ENCODE measurements at regions not wholly inside any gene's neighbourhood (a gene's known extent, or its start where the extent isn't known, plus 50 kb on each side); places are given as distances from the start of the nearest gene placed in this dataset.

- H3K27ac ChIP-seq: peak overlapping the region; percentile 37
These were observed 225.0 kb upstream of the ANKRD55 start for GRCh38 chr5:56457887-56458812.

GRCh38 chr5:56456002-56456401, 222.9 kb upstream of the ANKRD55 start:
- DNase-seq (ENCODE audit: low read depth in 1 of 2, low spot score in 2 of 2): peak in 1 of 2 experiments; percentile 49
- no peak overlapping the region for H3K27ac ChIP-seq
- H3K4me3 ChIP-seq: no peak overlapping the region
- no peaks in the 10 kb centered on the region for H3K27me3 ChIP-seq (replicated peaks)
- H3K4me1 ChIP-seq (replicated peaks): peaks cover 27% of the 10 kb centered on the region
- no peaks in the 10 kb centered on the region for H3K9me3 ChIP-seq (replicated peaks)
- H3K36me3 ChIP-seq: no peaks in the 10 kb centered on the region

More at GRCh38 chr5:56457887-56458812, 225.0 kb upstream of the ANKRD55 start:
- Histone ChIP-seq H3K4me1 (replicated peaks) (peaks cover 27% of the 10 kb centered on the region), H3K27me3 (replicated peaks) (no peaks in the 10 kb centered on the region), H3K9me3 (replicated peaks) (no peaks in the 10 kb centered on the region), H3K4me3 (no peak overlapping the region), H3K36me3 (no peaks in the 10 kb centered on the region)
- DNase-seq (ENCODE audit: low read depth in 1 of 2, low spot score in 2 of 2): peak in 1 of 2 experiments; percentile 37

- Histone ChIP-seq H3K36me3 (no peaks in the 10 kb centered on the region), H3K27ac (no peak overlapping the region), H3K4me1 (replicated peaks) (peaks cover 22% of the 10 kb centered on the region), H3K4me3 (no peak overlapping the region), H3K9me3 (replicated peaks) (no peaks in the 10 kb centered on the region; the same call in 1 of the 2 replicates), H3K27me3 (replicated peaks) (no peaks in the 10 kb centered on the region)
- no peak for DNase-seq (ENCODE audit: low read depth in 1 of 2, low spot score in 2 of 2)
These were observed 222.3 kb upstream of the ANKRD55 start for GRCh38 chr5:56455417-56455816.

DNA sequence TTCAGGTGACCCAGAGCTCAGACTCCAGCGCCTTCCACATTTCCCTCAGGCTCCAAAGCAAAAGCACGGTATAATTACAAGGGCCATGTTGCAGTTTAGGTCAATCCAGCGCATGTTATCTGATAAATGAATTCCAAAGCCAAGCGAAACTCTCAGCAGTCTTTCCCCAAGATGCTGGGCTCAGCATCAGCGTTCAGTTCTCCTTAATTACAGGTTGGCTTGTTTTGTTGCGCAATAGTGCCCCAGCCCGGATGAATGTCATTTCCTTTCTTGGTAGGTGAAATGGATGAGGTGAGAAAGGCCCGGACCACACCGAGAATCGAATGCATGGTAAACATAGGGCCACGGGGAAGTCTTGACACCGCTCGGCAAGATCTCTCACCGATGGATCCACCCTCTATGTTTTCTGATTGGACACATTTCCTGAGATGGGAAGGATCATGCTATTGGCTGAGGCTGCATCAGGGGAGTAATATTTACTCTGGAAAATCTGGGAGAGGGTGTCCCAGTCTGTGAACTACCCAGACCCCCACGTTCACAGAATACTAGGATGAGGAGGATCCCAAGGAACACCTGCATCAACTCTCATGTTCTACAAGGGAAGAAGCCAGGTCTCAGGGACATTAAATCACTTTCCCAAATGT, 221.2 kb upstream of the ANKRD55 start:
- DNase-seq (ENCODE audit: low read depth in 1 of 2, low spot score in 2 of 2): no peak
- H3K4me3 ChIP-seq: no peak overlapping the region
- no peaks in the 10 kb centered on the region for H3K36me3 ChIP-seq
- peaks cover 20% of the 10 kb centered on the region for H3K4me1 ChIP-seq (replicated peaks)
- no peak overlapping the region for H3K27ac ChIP-seq
- no peaks in the 10 kb centered on the region; the same call in 1 of the 2 replicates for H3K9me3 ChIP-seq (replicated peaks)
- H3K27me3 ChIP-seq (replicated peaks): no peaks in the 10 kb centered on the region

- Histone ChIP-seq H3K36me3 (no peaks in the 10 kb centered on the region), H3K27ac (no peak overlapping the region), H3K4me1 (replicated peaks) (peaks cover 6% of the 10 kb centered on the region), H3K4me3 (no peak overlapping the region), H3K27me3 (replicated peaks) (no peaks in the 10 kb centered on the region), H3K9me3 (replicated peaks) (no peaks in the 10 kb centered on the region; the same call in 1 of the 2 replicates)
- DNase-seq (ENCODE audit: low read depth in 1 of 2, low spot score in 2 of 2): no peak
These were observed 218.6 kb upstream of the ANKRD55 start for GRCh38 chr5:56451742-56452141.

- peaks cover under 1% of the 10 kb centered on the region; the same call in 1 of the 2 replicates for H3K4me1 ChIP-seq (replicated peaks)
- H3K27ac ChIP-seq: no peak overlapping the region
- no peaks in the 10 kb centered on the region; the same call in 1 of the 2 replicates for H3K9me3 ChIP-seq (replicated peaks)
- no peaks in the 10 kb centered on the region for H3K36me3 ChIP-seq
- no peak overlapping the region for H3K4me3 ChIP-seq
- H3K27me3 ChIP-seq (replicated peaks): no peaks in the 10 kb centered on the region
- no peak for DNase-seq (ENCODE audit: low read depth in 1 of 2, low spot score in 2 of 2)
These were observed 217.6 kb upstream of the ANKRD55 start for GRCh38 chr5:56450766-56451165.

DNA sequence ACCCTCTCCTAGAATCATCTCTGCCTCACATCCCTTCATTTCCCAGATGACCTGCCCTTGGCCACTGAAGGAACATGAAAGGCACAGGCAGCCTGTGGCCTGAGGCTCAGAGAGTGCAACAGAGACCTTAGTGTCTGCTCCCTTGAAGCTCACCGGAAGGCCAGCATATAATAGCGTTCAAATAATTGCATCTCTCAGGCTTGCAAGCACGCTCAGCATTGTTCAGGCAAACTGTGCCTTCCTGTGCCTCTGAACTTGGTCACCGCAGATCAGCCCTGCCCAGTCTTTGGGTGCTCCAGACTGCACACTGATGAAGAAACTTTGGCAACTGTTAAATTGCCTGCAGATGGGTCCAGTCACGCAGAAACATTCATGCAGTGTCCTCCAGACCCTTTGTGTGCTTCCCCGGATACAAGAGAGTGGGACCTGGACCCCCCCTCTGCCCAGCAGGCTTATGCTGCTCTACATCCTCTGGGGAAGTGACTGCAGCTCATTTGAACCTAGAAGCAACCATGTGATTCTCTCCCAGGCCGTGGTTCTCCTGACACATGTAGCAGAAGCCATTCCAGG, 216.0 kb upstream of the ANKRD55 start:
- DNase-seq (ENCODE audit: low read depth in 1 of 2, low spot score in 2 of 2): no peak
- Histone ChIP-seq H3K27me3 (replicated peaks) (no peaks in the 10 kb centered on the region), H3K4me3 (no peak overlapping the region), H3K27ac (no peak overlapping the region), H3K4me1 (replicated peaks) (no peaks in the 10 kb centered on the region), H3K9me3 (replicated peaks) (no peaks in the 10 kb centered on the region; the same call in 1 of the 2 replicates), H3K36me3 (no peaks in the 10 kb centered on the region)

DNA sequence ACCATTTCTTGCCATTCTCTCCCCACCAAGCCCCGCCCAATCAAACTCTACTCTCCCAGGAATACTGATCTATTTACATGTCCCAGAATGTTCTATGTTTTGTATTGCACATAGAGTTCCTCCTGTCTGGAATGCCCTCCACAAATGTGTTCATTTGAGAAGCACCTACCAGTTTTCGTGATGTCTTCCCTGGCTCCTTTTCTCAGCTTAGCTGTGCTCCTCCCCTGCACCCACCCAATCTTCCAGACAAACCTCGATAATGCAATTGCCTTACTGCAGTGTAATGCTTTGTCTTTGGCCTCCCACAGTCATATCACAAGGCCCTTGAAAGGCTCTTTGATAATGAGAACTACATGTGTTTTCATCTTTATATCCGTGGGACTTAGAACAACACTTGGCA, 214.5 kb upstream of the ANKRD55 start:
- Histone ChIP-seq H3K9me3 (replicated peaks) (no peaks in the 10 kb centered on the region; the same call in 1 of the 2 replicates), H3K4me1 (replicated peaks) (no peaks in the 10 kb centered on the region), H3K4me3 (no peak overlapping the region), H3K36me3 (no peaks in the 10 kb centered on the region), H3K27me3 (replicated peaks) (no peaks in the 10 kb centered on the region), H3K27ac (no peak overlapping the region)
- DNase-seq (ENCODE audit: low read depth in 1 of 2, low spot score in 2 of 2): no peak

DNA sequence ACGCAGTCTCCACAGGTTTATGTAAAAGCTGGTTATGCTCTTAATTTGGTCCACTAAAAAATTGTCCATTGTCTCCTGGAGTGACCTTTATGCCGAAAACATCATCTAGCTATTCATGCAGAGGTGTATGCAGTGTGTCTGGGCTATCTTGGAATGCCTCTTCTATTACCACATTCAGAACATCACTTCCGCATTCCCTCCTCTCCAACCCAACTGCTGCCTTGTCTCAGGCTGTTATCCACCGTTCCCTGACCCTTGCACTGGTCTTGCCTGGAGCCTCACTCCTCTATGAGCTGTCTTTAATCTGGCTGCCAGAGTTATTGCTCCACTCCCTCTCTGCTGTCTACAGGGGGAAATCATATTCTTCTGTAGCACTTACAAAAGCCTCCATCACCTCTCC, 214.1 kb upstream of the ANKRD55 start:
- H3K27ac ChIP-seq: no peak overlapping the region
- no peaks in the 10 kb centered on the region for H3K27me3 ChIP-seq (replicated peaks)
- no peak overlapping the region for H3K4me3 ChIP-seq
- no peak for DNase-seq (ENCODE audit: low read depth in 1 of 2, low spot score in 2 of 2)
- H3K9me3 ChIP-seq (replicated peaks): no peaks in the 10 kb centered on the region; the same call in 1 of the 2 replicates
- H3K36me3 ChIP-seq: no peaks in the 10 kb centered on the region
- H3K4me1 ChIP-seq (replicated peaks): no peaks in the 10 kb centered on the region

GRCh38 chr5:56446728-56447127, 213.6 kb upstream of the ANKRD55 start:
- no peak for DNase-seq (ENCODE audit: low read depth in 1 of 2, low spot score in 2 of 2)
- Histone ChIP-seq H3K4me3 (no peak overlapping the region), H3K27me3 (replicated peaks) (no peaks in the 10 kb centered on the region), H3K36me3 (no peaks in the 10 kb centered on the region), H3K27ac (no peak overlapping the region), H3K4me1 (replicated peaks) (peaks cover 2% of the 10 kb centered on the region; the same call in 1 of the 2 replicates), H3K9me3 (replicated peaks) (no peaks in the 10 kb centered on the region; the same call in 1 of the 2 replicates)

- Histone ChIP-seq H3K4me1 (replicated peaks) (peaks cover 15% of the 10 kb centered on the region), H3K27ac (no peak overlapping the region), H3K36me3 (no peaks in the 10 kb centered on the region), H3K4me3 (no peak overlapping the region), H3K27me3 (replicated peaks) (no peaks in the 10 kb centered on the region), H3K9me3 (replicated peaks) (no peaks in the 10 kb centered on the region)
- DNase-seq (ENCODE audit: low read depth in 1 of 2, low spot score in 2 of 2): no peak
These were observed 210.7 kb upstream of the ANKRD55 start for GRCh38 chr5:56443826-56444225.

DNA sequence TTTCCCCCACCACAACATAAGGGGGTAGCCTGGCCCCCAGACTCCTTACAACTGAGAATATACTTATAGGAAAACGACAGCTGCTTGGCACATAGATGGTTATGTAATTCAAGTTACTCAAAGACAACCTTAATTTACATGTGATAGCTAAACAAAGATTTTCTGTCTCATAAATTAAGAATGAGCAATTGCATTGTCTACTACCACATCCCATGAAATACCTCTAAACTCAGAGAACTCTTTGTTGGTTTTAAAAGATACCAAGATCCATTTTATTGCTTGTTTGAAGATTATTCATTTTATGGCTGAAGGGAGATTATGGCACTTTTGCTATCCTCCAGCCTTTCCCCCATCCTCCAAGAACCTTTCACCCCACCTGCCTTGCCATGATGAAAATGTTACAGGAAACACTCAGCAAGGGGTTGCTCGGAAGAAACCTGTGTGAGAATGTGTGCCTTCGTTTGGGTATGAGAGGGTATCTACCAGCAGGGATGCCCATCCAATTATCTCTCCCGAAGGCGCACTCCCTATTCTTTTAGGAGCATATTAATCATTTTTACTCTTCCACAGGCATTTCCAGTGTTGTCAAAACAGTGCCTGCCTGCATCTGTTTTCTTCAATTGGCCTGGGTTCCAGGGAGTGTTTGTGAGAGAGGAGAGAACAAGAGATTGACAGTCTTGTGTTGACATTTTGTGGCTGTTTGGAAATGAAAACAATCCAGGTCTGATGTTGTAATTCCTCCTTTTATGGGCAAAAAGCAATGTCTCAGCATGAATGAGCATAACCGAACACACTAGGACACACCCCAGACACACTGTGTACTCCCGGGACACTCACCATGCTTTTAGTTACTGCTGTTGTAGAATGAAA, 208.0 kb upstream of the ANKRD55 start:
- no peaks in the 10 kb centered on the region for H3K27me3 ChIP-seq (replicated peaks)
- DNase-seq (ENCODE audit: low read depth in 1 of 2, low spot score in 2 of 2): peak; percentile 59 to 81
- H3K36me3 ChIP-seq: no peaks in the 10 kb centered on the region
- peak overlapping the region; percentile 60 for H3K27ac ChIP-seq
- no peaks in the 10 kb centered on the region for H3K9me3 ChIP-seq (replicated peaks)
- H3K4me1 ChIP-seq (replicated peaks): peaks cover 21% of the 10 kb centered on the region
- H3K4me3 ChIP-seq: no peak overlapping the region

- H3K9me3 ChIP-seq (replicated peaks): no peaks in the 10 kb centered on the region
These were observed 201.9 kb upstream of the ANKRD55 start for GRCh38 chr5:56434986-56435385.

More at GRCh38 chr5:56434986-56435385, 201.9 kb upstream of the ANKRD55 start:
- Histone ChIP-seq H3K36me3 (no peaks in the 10 kb centered on the region), H3K27me3 (replicated peaks) (no peaks in the 10 kb centered on the region), H3K4me1 (replicated peaks) (peaks cover 14% of the 10 kb centered on the region), H3K27ac (no peak overlapping the region), H3K4me3 (no peak overlapping the region)
- DNase-seq (ENCODE audit: low read depth in 1 of 2, low spot score in 2 of 2): no peak
